Large intestine (tissue), 3 donors: ENCODE measurements at regions not wholly inside any gene's neighbourhood (a gene's known extent, or its start where the extent isn't known, plus 50 kb on each side); places are given as distances from the start of the nearest gene placed in this dataset.

Experiments used
- DNase-seq, 2 donors: peaks; one replicate each; pipeline versions ENCODE4 v3.0.0 to v3.0.0-alpha.2; 2013
- H3K27ac ChIP-seq: one replicate; pipeline ENCODE4 v1.5.1; 2013; ENCODE audit warnings: low read length
- H3K27me3 ChIP-seq: 2 replicates; pipeline ENCODE4 v1.6.1; 2013; ENCODE audit warnings: low read length; ENCODE audit not compliant: control insufficient read depth, insufficient read depth
- H3K36me3 ChIP-seq: 2 replicates; pipeline ENCODE4 v1.6.1; 2013; ENCODE audit warnings: low read length; ENCODE audit not compliant: control insufficient read depth, insufficient read depth
- H3K4me1 ChIP-seq: one replicate; pipeline ENCODE4 v1.6.1; 2013; ENCODE audit warnings: low read length; ENCODE audit not compliant: control insufficient read depth, insufficient read depth
- H3K4me3 ChIP-seq: one replicate; pipeline ENCODE4 v1.5.1; 2013; ENCODE audit warnings: low read length
- H3K9me3 ChIP-seq: one replicate; pipeline ENCODE4 v1.6.1; 2013; ENCODE audit warnings: mild to moderate bottlenecking, low read depth, low read length, moderate library complexity; ENCODE audit not compliant: control insufficient read depth
- WGBS: methylation state at CpG from one replicate; pipeline ENCODE4 v1.1.5; 2013; ENCODE audit warnings: low lambda C conversion rate; ENCODE audit not compliant: insufficient coverage; 5-methylcytosine and 5-hydroxymethylcytosine counted together

- Histone ChIP-seq H3K9me3 (peaks cover 10% of the 10 kb centered on the region), H3K4me3 (no peak overlapping the region), H3K27me3 (no peaks in the 10 kb centered on the region), H3K36me3 (no peaks in the 10 kb centered on the region), H3K27ac (no peak overlapping the region), H3K4me1 (no peaks in the 10 kb centered on the region)
- no peak for DNase-seq
- WGBS = 100% methylated on average over 1 of the region's 3 CpGs
These were observed 212.2 kb upstream of the DIO3 start for GRCh38 chr14:101349108-101349507.

GRCh38 chr14:101350021-101350420 is 211.3 kb upstream of the DIO3 start:
- no peak for DNase-seq
- peaks cover 10% of the 10 kb centered on the region for H3K9me3 ChIP-seq
- no peaks in the 10 kb centered on the region for H3K27me3 ChIP-seq
- WGBS = no CpG with 5 or more reads among the region's 4 CpGs
- no peaks in the 10 kb centered on the region for H3K4me1 ChIP-seq
- H3K4me3 ChIP-seq = no peak overlapping the region
- H3K36me3 ChIP-seq = no peaks in the 10 kb centered on the region
- H3K27ac ChIP-seq = no peak overlapping the region

DNA sequence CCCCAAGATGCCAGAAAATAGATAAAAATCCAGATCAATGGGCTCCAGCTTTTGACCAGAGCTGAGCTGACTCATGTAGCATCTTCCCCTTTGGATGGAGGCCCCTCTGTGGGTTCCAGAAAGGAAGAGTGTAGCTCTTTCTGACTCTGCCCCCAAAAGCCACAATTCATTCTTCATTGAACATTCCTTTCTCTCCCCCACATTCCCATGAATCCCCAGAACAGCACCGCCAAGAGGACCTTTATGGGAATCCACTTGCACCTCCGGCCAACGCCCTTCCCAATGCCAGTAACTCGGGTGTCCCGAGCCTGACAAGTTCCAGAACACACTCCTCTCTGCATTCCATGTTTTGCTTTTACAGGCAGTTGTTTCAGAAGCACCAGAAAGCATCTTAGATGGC is 210.6 kb upstream of the DIO3 start:
- Histone ChIP-seq H3K27me3 (no peaks in the 10 kb centered on the region), H3K36me3 (no peaks in the 10 kb centered on the region), H3K9me3 (peaks cover 10% of the 10 kb centered on the region), H3K27ac (no peak overlapping the region), H3K4me1 (no peaks in the 10 kb centered on the region), H3K4me3 (no peak overlapping the region)
- DNase-seq = no peak
- WGBS = 63% methylated on average over 2 of the region's 5 CpGs

DNA sequence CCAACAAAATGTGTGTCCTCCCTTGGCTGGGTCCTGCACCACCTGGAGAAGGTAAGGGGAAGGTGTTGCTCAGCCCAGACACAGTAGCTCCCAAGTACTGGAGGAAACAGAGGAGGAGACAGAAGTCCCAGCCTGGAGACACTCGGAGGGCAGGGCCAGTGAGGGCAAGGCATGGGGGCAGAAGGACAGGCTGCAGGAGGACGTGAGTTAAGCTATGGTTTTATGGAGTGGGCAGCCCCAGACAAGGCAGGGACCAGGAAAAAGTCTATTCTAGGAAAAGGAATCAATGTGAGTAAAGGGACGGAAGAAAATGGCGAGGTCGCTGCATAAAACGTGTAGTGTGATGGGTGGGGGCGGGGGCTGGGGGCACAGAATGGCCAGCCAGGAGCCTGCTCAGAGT is 210.1 kb upstream of the DIO3 start:
- Histone ChIP-seq H3K4me3 (no peak overlapping the region), H3K27ac (no peak overlapping the region), H3K36me3 (no peaks in the 10 kb centered on the region), H3K27me3 (no peaks in the 10 kb centered on the region), H3K4me1 (no peaks in the 10 kb centered on the region), H3K9me3 (peaks cover 10% of the 10 kb centered on the region)
- DNase-seq = no peak
- WGBS = 55% methylated on average over 3 of the region's 7 CpGs

- Histone ChIP-seq H3K36me3 (no peaks in the 10 kb centered on the region), H3K27me3 (no peaks in the 10 kb centered on the region), H3K9me3 (peaks cover 11% of the 10 kb centered on the region), H3K4me1 (no peaks in the 10 kb centered on the region), H3K4me3 (no peak overlapping the region), H3K27ac (no peak overlapping the region)
- no peak for DNase-seq
- no CpG with 5 or more reads among the region's 5 CpGs for WGBS
These were observed 209.5 kb upstream of the DIO3 start for GRCh38 chr14:101351769-101352168.

DNA sequence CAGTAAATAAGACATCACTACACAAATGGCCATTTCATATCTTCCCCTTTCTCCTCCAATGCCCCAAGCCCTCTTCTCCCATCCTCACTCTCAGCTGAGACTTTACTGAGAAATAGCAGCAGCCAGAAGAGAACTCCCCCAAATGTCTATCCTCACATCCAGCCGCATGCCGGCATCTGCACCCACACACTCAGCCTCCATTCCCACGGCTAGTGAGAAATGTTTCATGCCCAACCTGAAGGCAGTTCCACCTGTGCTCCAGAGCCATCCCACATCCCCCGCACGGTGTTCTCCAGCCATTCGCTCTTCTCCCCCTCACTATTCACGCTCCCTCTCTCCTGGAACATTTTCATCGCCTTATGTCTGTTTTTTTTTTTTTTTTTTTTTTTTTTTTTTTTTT is 208.7 kb upstream of the DIO3 start:
- no peaks in the 10 kb centered on the region for H3K4me1 ChIP-seq
- no peaks in the 10 kb centered on the region for H3K27me3 ChIP-seq
- H3K9me3 ChIP-seq = peaks cover 14% of the 10 kb centered on the region
- no peak overlapping the region for H3K4me3 ChIP-seq
- no peaks in the 10 kb centered on the region for H3K36me3 ChIP-seq
- WGBS = 88% methylated on average over 3 of the region's 8 CpGs
- H3K27ac ChIP-seq = no peak overlapping the region
- no peak for DNase-seq

DNA sequence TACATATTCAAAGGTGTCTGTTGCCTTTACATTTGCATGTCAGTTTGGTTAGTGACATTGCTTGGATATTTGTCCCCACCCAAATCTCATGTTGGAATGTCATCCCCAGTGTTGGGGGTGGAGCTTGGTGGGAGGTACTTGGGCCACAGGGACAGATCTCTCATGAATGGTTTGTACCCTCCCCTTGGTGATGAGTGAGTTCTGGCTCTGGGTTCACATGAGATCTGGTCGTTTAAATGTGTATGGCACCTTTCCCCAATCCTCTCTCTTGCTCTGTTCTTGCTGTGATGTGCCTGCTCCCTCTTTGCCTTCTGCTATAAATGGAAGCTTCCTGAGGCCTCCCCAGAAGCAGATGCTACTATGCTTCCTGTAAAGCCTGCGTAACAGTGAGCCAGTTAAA is 207.9 kb upstream of the DIO3 start:
- H3K9me3 ChIP-seq = peaks cover 12% of the 10 kb centered on the region
- H3K27ac ChIP-seq = no peak overlapping the region
- no peak for DNase-seq
- no CpG with 5 or more reads among the region's 2 CpGs for WGBS
- H3K4me1 ChIP-seq = no peaks in the 10 kb centered on the region
- no peak overlapping the region for H3K4me3 ChIP-seq
- H3K27me3 ChIP-seq = no peaks in the 10 kb centered on the region
- no peaks in the 10 kb centered on the region for H3K36me3 ChIP-seq

DNA sequence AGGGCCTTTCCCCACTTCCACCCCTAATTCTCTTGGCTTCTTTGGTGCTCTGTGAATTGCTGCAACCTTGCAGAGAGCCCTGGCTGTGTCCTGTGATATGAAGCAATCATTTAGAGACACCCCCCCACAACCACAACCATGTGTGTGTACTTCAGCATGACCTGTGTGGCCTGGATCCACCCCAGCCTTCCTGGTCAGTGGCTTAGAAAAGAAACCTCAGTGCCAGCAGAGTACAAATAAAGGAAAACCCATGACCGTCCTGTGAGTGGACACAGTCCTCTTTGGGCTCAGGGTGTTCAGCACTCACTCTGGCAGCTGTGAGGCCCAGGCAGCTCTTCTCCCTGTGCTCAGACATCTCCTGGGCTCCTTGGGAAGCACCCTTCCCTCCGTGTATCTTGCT is 206.6 kb upstream of the DIO3 start:
- no peaks in the 10 kb centered on the region for H3K36me3 ChIP-seq
- peak in 1 of 2 donors; percentile 26 for DNase-seq
- no peak overlapping the region for H3K4me3 ChIP-seq
- peaks cover 4% of the 10 kb centered on the region for H3K9me3 ChIP-seq
- no peaks in the 10 kb centered on the region for H3K4me1 ChIP-seq
- no peaks in the 10 kb centered on the region for H3K27me3 ChIP-seq
- no CpG with 5 or more reads among the region's 2 CpGs for WGBS
- H3K27ac ChIP-seq = peak overlapping the region; percentile 51

DNA sequence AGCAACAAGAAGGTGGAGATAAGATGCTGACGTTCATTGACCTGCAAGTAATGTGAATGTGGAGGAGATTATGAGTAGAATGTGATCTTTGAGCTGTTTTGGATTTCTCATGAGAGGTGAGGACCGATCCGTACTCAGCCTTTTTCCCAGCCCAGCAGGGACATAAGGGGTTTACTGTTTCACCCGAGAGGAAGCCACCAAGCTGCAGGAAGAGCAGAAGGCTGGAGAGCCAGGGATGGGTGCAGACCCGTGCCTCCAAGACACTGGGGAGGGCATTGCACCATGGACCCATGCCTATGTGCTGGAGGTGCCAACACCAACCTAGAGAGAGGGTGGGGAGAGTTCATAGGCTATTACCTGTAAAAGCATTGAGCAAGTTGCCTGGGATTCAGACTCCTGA is 206.0 kb upstream of the DIO3 start:
- peak overlapping the region; percentile 51 for H3K27ac ChIP-seq
- no peaks in the 10 kb centered on the region for H3K4me1 ChIP-seq
- no peak overlapping the region for H3K4me3 ChIP-seq
- DNase-seq = peak in 1 of 2 donors; percentile 46
- no CpG with 5 or more reads among the region's 5 CpGs for WGBS
- peaks cover 4% of the 10 kb centered on the region for H3K9me3 ChIP-seq
- H3K36me3 ChIP-seq = no peaks in the 10 kb centered on the region
- H3K27me3 ChIP-seq = no peaks in the 10 kb centered on the region

DNA sequence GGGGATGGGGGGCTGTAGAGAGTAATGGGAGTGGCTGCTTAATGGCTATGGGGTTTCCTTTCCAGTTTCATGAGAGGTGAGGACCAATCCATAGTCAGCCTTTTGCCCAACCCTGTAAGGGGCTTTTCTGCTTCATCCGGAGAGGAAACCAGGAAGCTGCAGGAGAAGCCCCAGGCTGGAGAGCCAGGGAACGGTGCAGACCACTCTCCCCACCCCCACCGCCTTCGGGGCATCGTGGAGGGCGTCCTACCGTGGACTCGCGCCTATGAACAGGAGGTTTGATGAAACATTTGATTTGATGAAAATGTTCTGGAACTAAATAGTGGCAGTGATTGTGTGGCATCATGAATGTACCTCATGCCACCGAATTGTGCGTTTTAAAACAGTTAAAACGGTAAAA is 204.3 kb upstream of the DIO3 start:
- Histone ChIP-seq H3K4me1 (no peaks in the 10 kb centered on the region), H3K9me3 (peaks cover 4% of the 10 kb centered on the region), H3K36me3 (no peaks in the 10 kb centered on the region), H3K4me3 (no peak overlapping the region), H3K27ac (no peak overlapping the region), H3K27me3 (no peaks in the 10 kb centered on the region)
- WGBS = 100% methylated on average over 1 of the region's 12 CpGs
- DNase-seq = no peak

GRCh38 chr14:101357559-101358319 is 203.6 kb upstream of the DIO3 start:
- WGBS = no CpG with 5 or more reads among the region's 10 CpGs
- Histone ChIP-seq H3K27ac (no peak overlapping the region), H3K27me3 (no peaks in the 10 kb centered on the region), H3K36me3 (no peaks in the 10 kb centered on the region), H3K4me1 (no peaks in the 10 kb centered on the region), H3K9me3 (peaks cover 4% of the 10 kb centered on the region), H3K4me3 (no peak overlapping the region)
- no peak for DNase-seq
